Endodermal cell (in vitro differentiated cells): ENCODE measurements at regions not wholly inside any gene's neighbourhood (a gene's known extent, or its start where the extent isn't known, plus 50 kb on each side); places are given as distances from the start of the nearest gene placed in this dataset.

Experiments used
- DNase-seq: peaks from one replicate; pipeline ENCODE4 v3.0.0-alpha.2; 2017
- H3K27ac ChIP-seq: 2 replicates; pipeline ENCODE4 v1.5.1; 2013; ENCODE audit warnings: mild to moderate bottlenecking, low read depth, low read length, moderate library complexity
- H3K27me3 ChIP-seq: 2 replicates; pipeline ENCODE4 v1.6.1; 2013; ENCODE audit warnings: mild to moderate bottlenecking, low read length, moderate library complexity; ENCODE audit not compliant: insufficient read depth, control insufficient read depth, poor library complexity, severe bottlenecking
- H3K36me3 ChIP-seq: 2 replicates; pipeline ENCODE4 v1.7.0; 2013; ENCODE audit warnings: mild to moderate bottlenecking, low read length, moderate library complexity; ENCODE audit not compliant: control insufficient read depth, insufficient read depth
- H3K4me1 ChIP-seq: one replicate; pipeline ENCODE4 v1.7.0; 2013; ENCODE audit warnings: low read length; ENCODE audit not compliant: control insufficient read depth, insufficient read depth
- H3K4me3 ChIP-seq: 2 replicates; pipeline ENCODE4 v1.5.1; 2013; ENCODE audit warnings: mild to moderate bottlenecking, low read length, moderate library complexity
- H3K9ac ChIP-seq: 2 replicates; pipeline ENCODE4 v1.6.1; 2013; ENCODE audit warnings: mild to moderate bottlenecking, low read length, moderate library complexity; ENCODE audit not compliant: poor library complexity, severe bottlenecking; ENCODE audit errors: extremely low read depth
- H3K9me3 ChIP-seq: 2 replicates; pipeline ENCODE4 v1.6.1; 2013; ENCODE audit warnings: mild to moderate bottlenecking, low read length, moderate library complexity; ENCODE audit not compliant: control insufficient read depth
- H3K27ac Mint-ChIP-seq: 2 replicates; pipeline ENCODE4 v1.8.0; 2020; ENCODE audit warnings: mixed read lengths
- H3K27me3 Mint-ChIP-seq: 2 replicates; pipeline ENCODE4 v1.8.0; 2021; ENCODE audit warnings: mild to moderate bottlenecking, mixed read lengths; ENCODE audit not compliant: insufficient read depth
- H3K36me3 Mint-ChIP-seq: 2 replicates; pipeline ENCODE4 v1.8.0; 2020; ENCODE audit warnings: low read depth, mixed read lengths
- H3K4me1 Mint-ChIP-seq: 2 replicates; pipeline ENCODE4 v1.8.0; 2020; ENCODE audit warnings: mixed read lengths
- H3K4me3 Mint-ChIP-seq: 2 replicates; pipeline ENCODE4 v1.8.0; 2020; ENCODE audit warnings: mild to moderate bottlenecking, moderate library complexity, mixed read lengths
- H3K9me3 Mint-ChIP-seq: 2 replicates; pipeline ENCODE4 v1.8.0; 2020; ENCODE audit warnings: mild to moderate bottlenecking, mixed read lengths
- WGBS, 2 experiments: methylation state at CpG; one replicate each; pipeline versions ENCODE4 v1.1.5 to v1.1.7; 2013; ENCODE audit warnings: missing lambda C conversion rate in 2 of 2, mixed read lengths in 1 of 2; ENCODE audit not compliant: insufficient coverage in 1 of 2, insufficient read length in 1 of 2; 5-methylcytosine and 5-hydroxymethylcytosine counted together
- TF ChIP-seq, protein P1 (sequence below): fragments of 200-600 bp; sonication (generic); conservative IDR thresholded peaks from 2 replicates; pipeline ENCODE4 v1.5.0; 2021; ENCODE audit warnings: antibody characterized with exemption, mild to moderate bottlenecking

DNA sequence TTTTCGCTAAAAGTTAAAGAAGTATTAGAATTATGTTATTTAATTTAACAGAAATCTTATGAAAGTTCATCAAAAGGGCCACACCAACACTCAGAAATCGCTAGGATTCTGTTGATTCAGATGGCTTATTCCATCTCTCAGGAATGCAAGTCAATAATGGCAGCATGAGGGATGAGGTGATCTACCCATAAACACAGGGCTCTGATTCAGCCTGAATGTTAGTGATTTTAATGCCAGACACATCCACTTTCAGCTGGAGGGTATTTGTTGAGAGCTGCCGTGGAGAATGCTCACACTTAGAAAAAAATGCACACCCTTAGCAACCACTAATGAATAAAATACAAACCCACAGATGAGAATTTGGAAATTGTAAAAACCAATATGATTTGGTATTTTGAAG lies 173.3 kb upstream of the ERBB4 start:
- H3K36me3 ChIP-seq = no peaks in the 10 kb centered on the region
- Mint-ChIP-seq H3K27me3 (no peaks in the 10 kb centered on the region), H3K9me3 (peaks cover 4% of the 10 kb centered on the region), H3K36me3 (no peaks in the 10 kb centered on the region), H3K4me3 (no peak overlapping the region), H3K4me1 (peaks cover 7% of the 10 kb centered on the region), H3K27ac (no peak overlapping the region)
- H3K27ac ChIP-seq = no peak overlapping the region
- no peaks in the 10 kb centered on the region for H3K27me3 ChIP-seq
- no peaks in the 10 kb centered on the region for H3K9me3 ChIP-seq
- H3K4me1 ChIP-seq = no peaks in the 10 kb centered on the region
- no peak overlapping the region for H3K4me3 ChIP-seq
- no peak for DNase-seq
- H3K9ac ChIP-seq = no peak overlapping the region
- WGBS, 2 experiments = 80 to 88% methylated on average over 1 of the region's 3 CpGs
- TF ChIP-seq, protein P1, sequence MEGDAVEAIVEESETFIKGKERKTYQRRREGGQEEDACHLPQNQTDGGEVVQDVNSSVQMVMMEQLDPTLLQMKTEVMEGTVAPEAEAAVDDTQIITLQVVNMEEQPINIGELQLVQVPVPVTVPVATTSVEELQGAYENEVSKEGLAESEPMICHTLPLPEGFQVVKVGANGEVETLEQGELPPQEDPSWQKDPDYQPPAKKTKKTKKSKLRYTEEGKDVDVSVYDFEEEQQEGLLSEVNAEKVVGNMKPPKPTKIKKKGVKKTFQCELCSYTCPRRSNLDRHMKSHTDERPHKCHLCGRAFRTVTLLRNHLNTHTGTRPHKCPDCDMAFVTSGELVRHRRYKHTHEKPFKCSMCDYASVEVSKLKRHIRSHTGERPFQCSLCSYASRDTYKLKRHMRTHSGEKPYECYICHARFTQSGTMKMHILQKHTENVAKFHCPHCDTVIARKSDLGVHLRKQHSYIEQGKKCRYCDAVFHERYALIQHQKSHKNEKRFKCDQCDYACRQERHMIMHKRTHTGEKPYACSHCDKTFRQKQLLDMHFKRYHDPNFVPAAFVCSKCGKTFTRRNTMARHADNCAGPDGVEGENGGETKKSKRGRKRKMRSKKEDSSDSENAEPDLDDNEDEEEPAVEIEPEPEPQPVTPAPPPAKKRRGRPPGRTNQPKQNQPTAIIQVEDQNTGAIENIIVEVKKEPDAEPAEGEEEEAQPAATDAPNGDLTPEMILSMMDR = no peak

GRCh38 chr2:212709280-212709679 lies 170.7 kb upstream of the ERBB4 start:
- no peak for DNase-seq
- 70 to 84% methylated on average over 1 to 2 of the region's 3 CpGs for WGBS, 2 experiments

DNA sequence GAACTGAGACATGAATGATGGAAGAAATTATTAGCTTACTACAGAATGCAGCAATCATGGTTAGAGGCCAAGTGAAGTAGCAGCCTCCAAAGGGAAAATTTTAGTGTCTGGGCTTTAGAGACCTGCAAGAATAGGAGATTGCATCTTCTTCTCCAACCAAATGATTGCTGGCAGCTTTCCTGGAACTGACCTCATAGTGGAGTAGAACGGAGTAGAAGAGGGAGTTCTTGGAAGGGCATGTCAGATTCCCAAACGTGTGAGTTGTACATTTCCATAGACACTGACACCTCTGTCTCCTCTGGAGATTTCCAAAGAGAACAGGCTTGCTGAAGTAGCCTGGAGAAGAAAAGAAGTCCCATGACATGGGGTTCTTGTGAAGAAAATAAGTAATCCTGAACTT lies 169.8 kb upstream of the ERBB4 start:
- no peaks in the 10 kb centered on the region for H3K9me3 ChIP-seq
- WGBS, 2 experiments = 95% methylated on average over 2 of the region's 2 CpGs; no CpG with 5 or more reads in 1 of the 2 experiments
- H3K27ac ChIP-seq = no peak overlapping the region
- Mint-ChIP-seq H3K4me3 (no peak overlapping the region), H3K9me3 (no peaks in the 10 kb centered on the region), H3K27me3 (no peaks in the 10 kb centered on the region), H3K4me1 (peaks cover 9% of the 10 kb centered on the region), H3K27ac (no peak overlapping the region), H3K36me3 (no peaks in the 10 kb centered on the region)
- no peak overlapping the region for H3K4me3 ChIP-seq
- H3K27me3 ChIP-seq = no peaks in the 10 kb centered on the region
- no peaks in the 10 kb centered on the region for H3K36me3 ChIP-seq
- H3K9ac ChIP-seq = no peak overlapping the region
- TF ChIP-seq, protein P1 = no peak
- no peak for DNase-seq
- H3K4me1 ChIP-seq = no peaks in the 10 kb centered on the region

More at GRCh38 chr2:212709280-212709679, 170.7 kb upstream of the ERBB4 start:
- TF ChIP-seq, protein P1 = no peak
- H3K9me3 Mint-ChIP-seq = no peaks in the 10 kb centered on the region
- Histone ChIP-seq H3K27me3 (no peaks in the 10 kb centered on the region), H3K9me3 (no peaks in the 10 kb centered on the region), H3K4me1 (no peaks in the 10 kb centered on the region), H3K4me3 (no peak overlapping the region), H3K27ac (peak overlapping the region; percentile 34), H3K36me3 (no peaks in the 10 kb centered on the region), H3K9ac (no peak overlapping the region)
- H3K27ac Mint-ChIP-seq = no peak overlapping the region
- H3K27me3 Mint-ChIP-seq = no peaks in the 10 kb centered on the region
- H3K36me3 Mint-ChIP-seq = no peaks in the 10 kb centered on the region
- H3K4me3 Mint-ChIP-seq = no peak overlapping the region
- H3K4me1 Mint-ChIP-seq = peaks cover 9% of the 10 kb centered on the region
